Mesendoderm (in vitro differentiated cells): ENCODE measurements at regions not wholly inside any gene's neighbourhood (a gene's known extent, or its start where the extent isn't known, plus 50 kb on each side); places are given as distances from the start of the nearest gene placed in this dataset.
A peak's percentile ranks its signal among the peaks of the same experiment; 100 is the strongest.

Source experiments
- DNase-seq: peaks from one replicate; pipeline ENCODE4 v3.0.0; 2013
- H2AK5ac ChIP-seq: 2 replicates; pipeline ENCODE4 v1.6.1; 2013; ENCODE audit warnings: low read length, inconsistent platforms
- H2BK120ac ChIP-seq: 2 replicates; pipeline ENCODE4 v1.6.1; 2013; ENCODE audit warnings: low read depth, mild to moderate bottlenecking, low read length, moderate library complexity, mixed read lengths
- H2BK15ac ChIP-seq: replicated peaks from 2 replicates; pipeline ENCODE4 v1.6.1; 2013; ENCODE audit warnings: low read depth, mild to moderate bottlenecking, moderate library complexity
- H2BK5ac ChIP-seq: 2 replicates; pipeline ENCODE4 v1.6.1; 2013; ENCODE audit warnings: low read length, inconsistent platforms
- H3K18ac ChIP-seq: 2 replicates; pipeline ENCODE4 v1.6.1; 2013; ENCODE audit warnings: mild to moderate bottlenecking, low read length, mixed read lengths
- H3K23ac ChIP-seq: one replicate; pipeline ENCODE4 v1.6.1; 2013; ENCODE audit warnings: low read length
- H3K27ac ChIP-seq: 2 replicates; pipeline ENCODE4 v1.5.1; 2013; ENCODE audit warnings: low read depth, mild to moderate bottlenecking, inconsistent platforms, low read length, moderate library complexity
- H3K27me3 ChIP-seq: 2 replicates; pipeline ENCODE4 v1.6.1; 2013; ENCODE audit warnings: low read length, control low read depth, mild to moderate bottlenecking, inconsistent platforms; ENCODE audit not compliant: insufficient read depth, poor library complexity
- H3K36me3 ChIP-seq: 2 replicates; pipeline ENCODE4 v1.6.1; 2013; ENCODE audit warnings: low read length, inconsistent platforms; ENCODE audit not compliant: control insufficient read depth, insufficient read depth
- H3K4ac ChIP-seq: one replicate; pipeline ENCODE4 v1.6.1; 2013; ENCODE audit warnings: low read depth, mild to moderate bottlenecking, low read length, moderate library complexity
- H3K4me1 ChIP-seq: 2 replicates; pipeline ENCODE4 v1.6.1; 2013; ENCODE audit warnings: low read depth, low read length, inconsistent platforms; ENCODE audit not compliant: control insufficient read depth
- H3K4me2 ChIP-seq: 2 replicates; pipeline ENCODE4 v1.6.1; 2013; ENCODE audit warnings: low read length
- H3K4me3 ChIP-seq: 2 replicates; pipeline ENCODE4 v1.5.1; 2013; ENCODE audit warnings: mild to moderate bottlenecking, low read length
- H3K56ac ChIP-seq: one replicate; pipeline ENCODE4 v1.6.1; 2013; ENCODE audit warnings: low read length
- H3K79me1 ChIP-seq: 2 replicates; pipeline ENCODE4 v1.6.1; 2013; ENCODE audit warnings: low read length, inconsistent platforms
- H3K79me2 ChIP-seq: 2 replicates; pipeline ENCODE4 v1.6.1; 2013; ENCODE audit warnings: mild to moderate bottlenecking, low read length; ENCODE audit not compliant: control insufficient read depth, insufficient read depth
- H3K9ac ChIP-seq: 2 replicates; pipeline ENCODE4 v1.6.1; 2013; ENCODE audit warnings: low read length, inconsistent platforms
- H4K5ac ChIP-seq: one replicate; pipeline ENCODE4 v1.6.1; 2013; ENCODE audit warnings: low read length
- H4K8ac ChIP-seq: one replicate; pipeline ENCODE4 v1.6.1; 2013; ENCODE audit warnings: low read depth, mild to moderate bottlenecking, control low read depth, low read length, moderate library complexity
- WGBS: extraction: QIAGEN DNeasy Blood & Tissue Kit; methylation state at CpG from one replicate; pipeline ENCODE4 v1.1.7; 2013; ENCODE audit warnings: low lambda C conversion rate, missing lambda C conversion rate; ENCODE audit not compliant: insufficient coverage; ENCODE audit errors: extremely low coverage; 5-methylcytosine and 5-hydroxymethylcytosine counted together

GRCh38 chr17:13728781-13729180 lies 127.1 kb upstream of the HS3ST3A1 start:
- no peak overlapping the region for H4K5ac ChIP-seq
- H3K23ac ChIP-seq: no peak overlapping the region
- H3K27ac ChIP-seq: no peak overlapping the region
- H3K4ac ChIP-seq: no peak overlapping the region
- no peak overlapping the region for H3K4me3 ChIP-seq
- no peak overlapping the region for H2BK5ac ChIP-seq
- no peak overlapping the region for H3K56ac ChIP-seq
- H3K18ac ChIP-seq: no peak overlapping the region
- H3K79me1 ChIP-seq: no peaks in the 10 kb centered on the region
- DNase-seq: no peak
- WGBS: no CpG with 5 or more reads among the region's 4 CpGs
- H3K9ac ChIP-seq: no peak overlapping the region
- H2AK5ac ChIP-seq: no peak overlapping the region
- H2BK120ac ChIP-seq: no peak overlapping the region
- H3K36me3 ChIP-seq: no peaks in the 10 kb centered on the region
- no peak overlapping the region for H3K4me2 ChIP-seq
- no peaks in the 10 kb centered on the region for H3K79me2 ChIP-seq
- no peaks in the 10 kb centered on the region for H3K4me1 ChIP-seq
- no peak overlapping the region for H2BK15ac ChIP-seq
- no peaks in the 10 kb centered on the region for H3K27me3 ChIP-seq
- H4K8ac ChIP-seq: no peak overlapping the region

- Histone ChIP-seq H4K8ac (no peak overlapping the region), H3K79me2 (no peaks in the 10 kb centered on the region), H3K27me3 (no peaks in the 10 kb centered on the region), H3K23ac (no peak overlapping the region), H2BK15ac (no peak overlapping the region), H4K5ac (no peak overlapping the region), H3K4me2 (no peak overlapping the region), H3K18ac (no peak overlapping the region), H3K27ac (no peak overlapping the region), H3K4me1 (no peaks in the 10 kb centered on the region), H2BK120ac (no peak overlapping the region), H3K4ac (no peak overlapping the region), H3K79me1 (no peaks in the 10 kb centered on the region), H3K4me3 (no peak overlapping the region), H2BK5ac (no peak overlapping the region), H2AK5ac (no peak overlapping the region), H3K36me3 (no peaks in the 10 kb centered on the region), H3K9ac (no peak overlapping the region), H3K56ac (no peak overlapping the region)
- WGBS: no CpG with 5 or more reads among the region's 10 CpGs
- DNase-seq: no peak
Measured at GRCh38 chr17:13729466-13730134, 127.9 kb upstream of the HS3ST3A1 start.

GRCh38 chr17:13734880-13735279 lies 133.2 kb upstream of the HS3ST3A1 start:
- Histone ChIP-seq H3K23ac (no peak overlapping the region), H3K56ac (no peak overlapping the region), H3K18ac (no peak overlapping the region), H3K27me3 (no peaks in the 10 kb centered on the region), H3K4me2 (no peak overlapping the region), H2BK5ac (no peak overlapping the region), H2BK15ac (no peak overlapping the region), H3K27ac (no peak overlapping the region), H3K79me2 (no peaks in the 10 kb centered on the region), H3K9ac (no peak overlapping the region), H3K4me1 (peaks cover 3% of the 10 kb centered on the region), H2AK5ac (no peak overlapping the region), H3K4ac (no peak overlapping the region), H3K79me1 (no peaks in the 10 kb centered on the region), H3K4me3 (no peak overlapping the region), H2BK120ac (no peak overlapping the region), H4K8ac (no peak overlapping the region), H4K5ac (no peak overlapping the region), H3K36me3 (no peaks in the 10 kb centered on the region)
- no CpG with 5 or more reads among the region's 1 CpG for WGBS
- DNase-seq: no peak

DNA sequence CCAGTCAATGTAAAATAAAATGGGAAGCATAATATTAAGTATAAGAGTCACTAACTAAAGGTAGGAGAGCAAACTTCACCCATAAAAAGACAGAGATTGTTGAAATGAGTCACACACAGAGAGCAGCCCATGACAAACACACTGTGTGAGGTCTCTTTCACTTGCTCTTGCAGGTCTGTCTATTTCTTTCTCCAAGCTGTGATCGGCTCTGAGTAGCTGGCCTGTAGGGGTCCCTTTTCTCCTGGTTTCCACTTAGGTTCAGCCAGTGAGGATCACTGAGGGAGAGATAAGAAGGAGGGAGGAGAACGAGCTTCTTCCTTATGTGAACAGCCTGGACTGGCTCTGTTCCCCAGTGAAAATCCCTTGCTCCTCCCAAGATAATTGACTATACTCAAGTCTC lies 133.7 kb upstream of the HS3ST3A1 start:
- DNase-seq: peak; percentile 82

GRCh38 chr17:13735861-13736260 lies 134.1 kb upstream of the HS3ST3A1 start:
- Histone ChIP-seq H2BK15ac (no peak overlapping the region), H3K23ac (no peak overlapping the region), H3K27me3 (no peaks in the 10 kb centered on the region), H3K4me2 (no peak overlapping the region), H3K4ac (peak overlapping the region; percentile 29), H3K9ac (no peak overlapping the region), H2BK5ac (no peak overlapping the region), H3K4me3 (no peak overlapping the region), H3K56ac (peak overlapping the region; percentile 47), H2BK120ac (no peak overlapping the region), H2AK5ac (no peak overlapping the region), H3K4me1 (peaks cover 3% of the 10 kb centered on the region), H3K18ac (no peak overlapping the region), H3K36me3 (no peaks in the 10 kb centered on the region), H4K5ac (no peak overlapping the region), H3K79me2 (no peaks in the 10 kb centered on the region), H3K27ac (no peak overlapping the region), H3K79me1 (no peaks in the 10 kb centered on the region), H4K8ac (no peak overlapping the region)
- no CpG with 5 or more reads among the region's 2 CpGs for WGBS
- DNase-seq: no peak

More for the DNA sequence above, 133.7 kb upstream of the HS3ST3A1 start:
- H3K79me1 ChIP-seq: no peaks in the 10 kb centered on the region
- H3K18ac ChIP-seq: no peak overlapping the region
- H3K4me3 ChIP-seq: no peak overlapping the region
- H4K5ac ChIP-seq: no peak overlapping the region
- peak overlapping the region; percentile 29 for H3K4ac ChIP-seq
- no peak overlapping the region for H4K8ac ChIP-seq
- H3K56ac ChIP-seq: peak overlapping the region; percentile 47
- no peaks in the 10 kb centered on the region for H3K27me3 ChIP-seq
- H3K23ac ChIP-seq: no peak overlapping the region
- H2AK5ac ChIP-seq: no peak overlapping the region
- H3K4me1 ChIP-seq: peaks cover 3% of the 10 kb centered on the region
- H3K27ac ChIP-seq: no peak overlapping the region
- no peaks in the 10 kb centered on the region for H3K79me2 ChIP-seq
- no peak overlapping the region for H2BK15ac ChIP-seq
- no peak overlapping the region for H3K9ac ChIP-seq
- H3K4me2 ChIP-seq: no peak overlapping the region
- H2BK120ac ChIP-seq: no peak overlapping the region
- WGBS: no CpG with 5 or more reads among the region's 2 CpGs
- H3K36me3 ChIP-seq: no peaks in the 10 kb centered on the region
- no peak overlapping the region for H2BK5ac ChIP-seq

GRCh38 chr17:13736916-13737315 lies 135.2 kb upstream of the HS3ST3A1 start:
- no peak overlapping the region for H2AK5ac ChIP-seq
- no peak overlapping the region for H4K8ac ChIP-seq
- H2BK5ac ChIP-seq: no peak overlapping the region
- H3K79me2 ChIP-seq: no peaks in the 10 kb centered on the region
- no peaks in the 10 kb centered on the region for H3K79me1 ChIP-seq
- no peak overlapping the region for H3K27ac ChIP-seq
- H3K18ac ChIP-seq: no peak overlapping the region
- H3K27me3 ChIP-seq: no peaks in the 10 kb centered on the region
- no peak for DNase-seq
- H3K23ac ChIP-seq: no peak overlapping the region
- no peak overlapping the region for H3K4me2 ChIP-seq
- no peak overlapping the region for H3K4ac ChIP-seq
- H4K5ac ChIP-seq: peak overlapping the region; percentile 13
- peaks cover 3% of the 10 kb centered on the region for H3K4me1 ChIP-seq
- no peak overlapping the region for H3K9ac ChIP-seq
- no peak overlapping the region for H3K4me3 ChIP-seq
- no peak overlapping the region for H2BK15ac ChIP-seq
- H3K36me3 ChIP-seq: no peaks in the 10 kb centered on the region
- H2BK120ac ChIP-seq: no peak overlapping the region
- no peak overlapping the region for H3K56ac ChIP-seq
